GM13977 (cell line): ENCODE measurements at regions not wholly inside any gene's neighbourhood (a gene's known extent, or its start where the extent isn't known, plus 50 kb on each side); places are given as distances from the start of the nearest gene placed in this dataset.

ENCODE experiments used
- DNase-seq: peaks from one replicate; pipeline ENCODE4 v3.0.0; 2012; ENCODE audit warnings: low spot score
- CTCF ChIP-seq: IDR thresholded peaks from 2 replicates; pipeline ENCODE4 v1.5.1; 2012; ENCODE audit warnings: mild to moderate bottlenecking, control low read depth; ENCODE audit not compliant: insufficient read depth; ENCODE audit errors: extremely low read depth, missing control alignments
- in situ Hi-C: fragments of 300-500 bp; cut with MboI; formaldehyde crosslinking; loops from one replicate; pipeline ENCODE4 v1.12.0; 2022; ENCODE audit warnings: low sequenced_read_pairs, low pct_unique_long_range_greater_than_20kb, mixed read lengths, inconsistent platforms; ENCODE audit not compliant: unreplicated experiment

GRCh38 chr2:111226876-111227700, 106.4 kb downstream of the BCL2L11 start:
- no peak for DNase-seq
- in situ Hi-C loops: no loop called here
- TF ChIP-seq CTCF: no peak

- in situ Hi-C loops: no loop called here
- TF ChIP-seq CTCF: no peak
- no peak for DNase-seq
These were observed 107.0 kb downstream of the BCL2L11 start for GRCh38 chr2:111227716-111228141.

- in situ Hi-C loops: no loop called here
- TF ChIP-seq CTCF: no peak
- no peak for DNase-seq
These were observed 111.0 kb downstream of the BCL2L11 start for GRCh38 chr2:111231532-111232252.

- in situ Hi-C loops: no loop called here
- DNase-seq: no peak
- TF ChIP-seq CTCF: no peak
These were observed 114.7 kb downstream of the BCL2L11 start for GRCh38 chr2:111235192-111236015.

- no peak for TF ChIP-seq CTCF
- in situ Hi-C loops: no loop called here
- no peak for DNase-seq
These were observed 115.3 kb downstream of the BCL2L11 start for GRCh38 chr2:111236025-111236424.

- in situ Hi-C loops: no loop called here
- DNase-seq: no peak
- no peak for TF ChIP-seq CTCF
These were observed 117.6 kb downstream of the BCL2L11 start for GRCh38 chr2:111238296-111238695.
